ENCODE measurements at regions not wholly inside any gene's neighbourhood (a gene's known extent, or its start where the extent isn't known, plus 50 kb on each side); places are given as distances from the start of the nearest gene placed in this dataset.

GRCh38 chr3:107970993-107971580 lies 119.7 kb downstream of the CD47 start:
- no peak for DNase-seq
- Histone ChIP-seq H3K36me3 (no peaks in the 10 kb centered on the region), H3K4me3 (no peak overlapping the region), H3K9me3 (no peaks in the 10 kb centered on the region), H3K27ac (no peak overlapping the region), H3K4me1 (no peaks in the 10 kb centered on the region), H3K27me3 (no peaks in the 10 kb centered on the region)
- intact Hi-C loops (cut with DNase I; ENCODE audit: low total_unique reads) = no loop called here
- no peak for TF ChIP-seq CTCF (IDR thresholded peaks at IDR 0.05)
- TF ChIP-seq POLR2A (IDR thresholded peaks at IDR 0.05) = no peak

GRCh38 chr3:107969994-107970819 lies 120.6 kb downstream of the CD47 start:
- Histone ChIP-seq H3K27me3 (no peaks in the 10 kb centered on the region), H3K27ac (no peak overlapping the region), H3K36me3 (no peaks in the 10 kb centered on the region), H3K4me1 (no peaks in the 10 kb centered on the region), H3K9me3 (no peaks in the 10 kb centered on the region), H3K4me3 (no peak overlapping the region)
- DNase-seq = no peak
- intact Hi-C loops (cut with DNase I; ENCODE audit: low total_unique reads) = no loop called here
- TF ChIP-seq POLR2A (IDR thresholded peaks at IDR 0.05) = no peak
- no peak for TF ChIP-seq CTCF (IDR thresholded peaks at IDR 0.05)

GRCh38 chr3:107969525-107969924 lies 121.3 kb downstream of the CD47 start:
- TF ChIP-seq POLR2A (IDR thresholded peaks at IDR 0.05) (no peak), CTCF (IDR thresholded peaks at IDR 0.05) (no peak)
- no peaks in the 10 kb centered on the region for H3K9me3 ChIP-seq
- H3K4me1 ChIP-seq = no peaks in the 10 kb centered on the region
- intact Hi-C loops (cut with DNase I; ENCODE audit: low total_unique reads) = no loop called here
- H3K4me3 ChIP-seq = no peak overlapping the region
- no peak for DNase-seq
- H3K27ac ChIP-seq = no peak overlapping the region
- H3K27me3 ChIP-seq = no peaks in the 10 kb centered on the region
- H3K36me3 ChIP-seq = no peaks in the 10 kb centered on the region

- DNase-seq = no peak
- Histone ChIP-seq H3K9me3 (no peaks in the 10 kb centered on the region), H3K27me3 (no peaks in the 10 kb centered on the region), H3K36me3 (no peaks in the 10 kb centered on the region), H3K4me1 (no peaks in the 10 kb centered on the region), H3K4me3 (no peak overlapping the region), H3K27ac (no peak overlapping the region)
- TF ChIP-seq CTCF (IDR thresholded peaks at IDR 0.05) (no peak), POLR2A (IDR thresholded peaks at IDR 0.05) (no peak)
- intact Hi-C loops (cut with DNase I; ENCODE audit: low total_unique reads) = no loop called here
These were observed 124.6 kb downstream of the CD47 start for GRCh38 chr3:107966276-107966675.

GRCh38 chr3:107965136-107965655 lies 125.6 kb downstream of the CD47 start:
- Histone ChIP-seq H3K36me3 (no peaks in the 10 kb centered on the region), H3K27me3 (no peaks in the 10 kb centered on the region), H3K9me3 (no peaks in the 10 kb centered on the region), H3K27ac (no peak overlapping the region), H3K4me1 (no peaks in the 10 kb centered on the region), H3K4me3 (no peak overlapping the region)
- TF ChIP-seq CTCF (IDR thresholded peaks at IDR 0.05) (no peak), POLR2A (IDR thresholded peaks at IDR 0.05) (no peak)
- DNase-seq = no peak
- intact Hi-C loops (cut with DNase I; ENCODE audit: low total_unique reads) = no loop called here

Data from uterus (tissue), 3 donors.